B cell (primary cell): ENCODE measurements at regions not wholly inside any gene's neighbourhood (a gene's known extent, or its start where the extent isn't known, plus 50 kb on each side); places are given as distances from the start of the nearest gene placed in this dataset.

Experiments used
- ATAC-seq: fragments of 200-7000 bp; cut with Tn5 transposase; one replicate; pipeline ENCODE4 v1.10.0; 2021; ENCODE audit warnings: low read depth, mild to moderate bottlenecking, moderate number of reproducible peaks, moderate library complexity
- CTCF ChIA-PET: fragments of 350-600 bp; sonication (Branson Sonifier 250); formaldehyde crosslinking; loops from one replicate; lab custom pipeline; 2021; ENCODE audit warnings: antibody characterized with exemption, inconsistent platforms; lab: Charles Lee
- POLR2A ChIA-PET: fragments of 350-600 bp; sonication (Branson Sonifier 250); formaldehyde crosslinking; loops from one replicate; lab custom pipeline; 2021; ENCODE audit warnings: antibody characterized with exemption; lab: Charles Lee
- DNase-seq: peaks from one replicate; pipeline ENCODE4 v3.0.0; 2013
- H2AFZ ChIP-seq: 2 replicates; pipeline ENCODE4 v1.6.1; 2012; ENCODE audit warnings: mild to moderate bottlenecking, low read depth, low read length; ENCODE audit not compliant: insufficient read depth, poor library complexity, severe bottlenecking
- H3K27ac ChIP-seq, 2 donors: 1 replicate in 1 of 2; 2 replicates in 1 of 2; pipeline ENCODE4 v1.5.1; 2012 to 2013; ENCODE audit warnings: low read length in 2 of 2, mild to moderate bottlenecking in 2 of 2, moderate library complexity in 1 of 2
- H3K27me3 ChIP-seq, 4 experiments: fragments of 200-600 bp in 1 of 4; sonication (generic) in 1 of 4; replicated peaks in 1 of 4; 1 replicate in 2 of 4; 2 replicates in 2 of 4; pipeline versions ENCODE4 v1.6.1 to v1.7.0; 2013 to 2016; ENCODE audit warnings: low read length in 3 of 4, mild to moderate bottlenecking in 2 of 4, mixed read lengths in 1 of 4, moderate library complexity in 1 of 4; ENCODE audit not compliant: insufficient read depth in 4 of 4, control insufficient read depth in 3 of 4; ENCODE audit errors: control extremely low read depth in 1 of 4
- H3K36me3 ChIP-seq, 2 experiments: replicated peaks in 1 of 2; 1 replicate in 1 of 2; 2 replicates in 1 of 2; pipeline versions ENCODE4 v1.6.1 to v1.7.1; 2013; ENCODE audit warnings: low read length in 1 of 2; ENCODE audit not compliant: insufficient read depth in 2 of 2, control insufficient read depth in 1 of 2; ENCODE audit errors: control extremely low read depth in 1 of 2, extremely low read depth in 1 of 2
- H3K4me1 ChIP-seq, 2 donors: fragments of 200-600 bp in 1 of 2; sonication (generic) in 1 of 2; 1 replicate in 1 of 2; 2 replicates in 1 of 2; pipeline versions ENCODE4 v1.5.1 to v1.6.1; 2013 to 2017; ENCODE audit warnings: low read length in 2 of 2; ENCODE audit not compliant: control insufficient read depth in 2 of 2, insufficient read depth in 2 of 2
- H3K4me2 ChIP-seq: replicated peaks from 2 replicates; pipeline ENCODE3; 2012; ENCODE audit warnings: mild to moderate bottlenecking, low read depth, low read length; ENCODE audit not compliant: poor library complexity, severe bottlenecking
- H3K4me3 ChIP-seq, 5 experiments: fragments of 200-600 bp in 1 of 5; sonication (generic) in 1 of 5; 1 replicate in 3 of 5; 2 replicates in 2 of 5; pipeline versions ENCODE4 v1.5.1 to v1.7.0; 2011 to 2016; ENCODE audit warnings: low read length in 4 of 5, mild to moderate bottlenecking in 4 of 5, low read depth in 2 of 5, control low read depth in 1 of 5, moderate library complexity in 1 of 5; ENCODE audit not compliant: insufficient read depth in 1 of 5; ENCODE audit errors: control extremely low read depth in 1 of 5, extremely low read depth in 1 of 5
- H3K79me2 ChIP-seq: fragments of 200-600 bp; sonication (generic); one replicate; pipeline ENCODE4 v1.6.0; 2016; ENCODE audit warnings: low read length; ENCODE audit not compliant: control insufficient read depth, insufficient read depth
- H3K9ac ChIP-seq: fragments of 200-600 bp; sonication (generic); 2 replicates; pipeline ENCODE4 v1.6.1; 2017; ENCODE audit warnings: mild to moderate bottlenecking, low read length, moderate library complexity
- H3K9me3 ChIP-seq, 3 donors: one replicate each; pipeline versions ENCODE4 v1.6.1 to v1.7.1; 2013; ENCODE audit warnings: low read length in 2 of 3; ENCODE audit not compliant: control insufficient read depth in 2 of 3, insufficient read depth in 1 of 3; ENCODE audit errors: control extremely low read depth in 1 of 3
- H4K20me1 ChIP-seq: 2 replicates; pipeline ENCODE4 v1.6.0; 2012; ENCODE audit warnings: mild to moderate bottlenecking, low read length; ENCODE audit not compliant: insufficient read depth, control insufficient read depth, poor library complexity, severe bottlenecking
- H3K27ac Mint-ChIP-seq: one replicate; pipeline ENCODE4 v1.8.0; 2021; ENCODE audit warnings: mixed read lengths
- H3K27me3 Mint-ChIP-seq: one replicate; pipeline ENCODE4 v1.8.0; 2021; ENCODE audit warnings: mixed read lengths
- H3K4me1 Mint-ChIP-seq: one replicate; pipeline ENCODE4 v1.8.0; 2021; ENCODE audit warnings: mixed read lengths
- H3K4me3 Mint-ChIP-seq: one replicate; pipeline ENCODE4 v1.8.0; 2021; ENCODE audit warnings: mixed read lengths
- H3K9me3 Mint-ChIP-seq: one replicate; pipeline ENCODE4 v1.8.0; 2022; ENCODE audit warnings: mixed read lengths; ENCODE audit not compliant: insufficient read depth
- EZH2 ChIP-seq: IDR thresholded peaks from 2 replicates; pipeline ENCODE4 v1.6.1; 2012; ENCODE audit warnings: borderline replicate concordance, low read depth, mild to moderate bottlenecking, moderate library complexity, low read length; ENCODE audit not compliant: insufficient read depth, poor library complexity, severe bottlenecking
- WGBS: methylation state at CpG from one replicate; pipeline ENCODE4 v1.1.5; 2013; ENCODE audit warnings: missing lambda C conversion rate; ENCODE audit not compliant: insufficient coverage; 5-methylcytosine and 5-hydroxymethylcytosine counted together
- intact Hi-C: fragments of 100-400 bp; cut with micrococcal nuclease; formaldehyde crosslinking; loops from one replicate; pipeline ENCODE4 v1.10.0; 2022
- TF ChIP-seq, protein P1 (sequence below): fragments of 200-600 bp; IDR thresholded peaks from one replicate; pipeline ENCODE4 v1.8.0; 2022; ENCODE audit warnings: antibody characterized with exemption, mild to moderate bottlenecking

DNA sequence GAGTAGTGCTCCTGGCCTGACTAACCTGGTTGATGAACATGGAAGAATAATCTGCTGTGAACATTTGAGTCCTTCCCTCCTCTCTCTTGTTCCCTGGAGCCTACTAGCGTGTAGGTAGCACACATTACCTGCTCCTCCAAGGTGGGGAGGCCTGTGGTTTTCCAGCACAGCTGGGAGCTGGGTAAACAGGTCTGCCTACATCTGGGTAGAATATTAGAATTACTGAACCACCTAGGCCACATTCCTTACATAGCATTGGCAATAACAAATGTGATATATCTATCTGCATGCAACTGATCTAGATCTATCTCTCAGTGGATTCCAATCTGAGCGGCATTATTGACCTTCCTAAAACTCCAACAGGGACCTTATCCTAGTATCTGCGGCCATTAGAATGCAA is 151.0 kb upstream of the ZNF366 start:
- Histone ChIP-seq H3K4me3 (no peak overlapping the region), H3K27me3 (peaks cover 0 to 3% (median 0%) of the 10 kb centered on the region in 4 experiments), H3K79me2 (no peaks in the 10 kb centered on the region), H4K20me1 (no peaks in the 10 kb centered on the region), H3K9ac (no peak overlapping the region), H3K36me3 (no peaks in the 10 kb centered on the region), H3K27ac (no peak overlapping the region), H2AFZ (no peak overlapping the region), H3K4me2 (no peak overlapping the region), H3K9me3 (no peaks in the 10 kb centered on the region), H3K4me1 (no peaks in the 10 kb centered on the region)
- ChIA-PET CTCF (no interaction called here), POLR2A (no interaction called here)
- Mint-ChIP-seq H3K4me1 (no peaks in the 10 kb centered on the region), H3K27me3 (peaks cover 8% of the 10 kb centered on the region), H3K9me3 (no peaks in the 10 kb centered on the region), H3K4me3 (no peak overlapping the region), H3K27ac (no peak overlapping the region)
- ATAC-seq = no peak
- WGBS = 100% methylated on average over 1 of the region's 3 CpGs
- DNase-seq = no peak
- no peak for TF ChIP-seq EZH2
- intact Hi-C loops = no loop called here

DNA sequence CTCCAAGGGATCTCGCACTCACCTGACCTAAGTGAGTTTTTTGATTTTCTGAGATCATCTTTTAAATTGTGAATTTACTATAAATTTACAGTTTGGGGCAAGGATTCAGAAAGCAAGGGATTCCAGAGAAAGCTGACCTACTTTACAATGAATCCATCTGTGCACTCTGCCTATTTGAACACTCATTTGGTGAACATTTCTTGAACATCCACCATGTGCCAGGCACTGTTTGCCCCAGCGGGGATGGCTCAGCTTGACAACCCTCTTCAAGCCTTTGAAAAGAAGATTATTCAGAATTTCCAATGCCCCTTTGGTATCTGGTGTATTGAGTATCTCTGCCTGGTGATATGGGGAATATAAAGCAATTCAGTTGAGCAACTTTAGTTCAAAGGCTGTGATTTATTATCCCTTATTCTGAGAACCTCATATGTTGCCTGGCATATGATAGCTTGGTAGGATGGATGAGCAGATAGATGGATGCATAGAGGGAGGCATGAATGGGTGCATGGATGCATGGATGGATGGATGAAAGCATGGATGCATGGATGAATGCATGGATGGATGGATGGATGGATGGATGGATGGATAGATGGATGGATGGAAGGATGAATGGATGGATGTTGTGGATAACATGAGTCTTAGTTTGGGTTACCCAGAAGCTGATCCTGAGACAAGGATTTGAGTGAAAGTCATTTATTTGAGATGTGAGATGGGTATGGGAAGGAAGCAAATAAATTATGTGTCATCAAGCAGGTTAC is 149.7 kb upstream of the ZNF366 start:
- H3K27ac Mint-ChIP-seq = no peak overlapping the region
- H3K27me3 Mint-ChIP-seq = peaks cover 3% of the 10 kb centered on the region
- no peaks in the 10 kb centered on the region for H3K79me2 ChIP-seq
- H3K4me3 Mint-ChIP-seq = no peak overlapping the region
- no peak for DNase-seq
- ATAC-seq = no peak
- no peak overlapping the region for H3K4me3 ChIP-seq
- no peaks in the 10 kb centered on the region for H3K4me1 ChIP-seq
- H3K27ac ChIP-seq = no peak overlapping the region
- POLR2A ChIA-PET = no interaction called here
- H3K4me1 Mint-ChIP-seq = no peaks in the 10 kb centered on the region
- no CpG with 5 or more reads among the region's 2 CpGs for WGBS
- intact Hi-C loops = no loop called here
- H3K27me3 ChIP-seq = peaks cover 0 to 4% (median 2%) of the 10 kb centered on the region in 4 experiments
- no peak overlapping the region for H3K4me2 ChIP-seq
- TF ChIP-seq, protein P1, sequence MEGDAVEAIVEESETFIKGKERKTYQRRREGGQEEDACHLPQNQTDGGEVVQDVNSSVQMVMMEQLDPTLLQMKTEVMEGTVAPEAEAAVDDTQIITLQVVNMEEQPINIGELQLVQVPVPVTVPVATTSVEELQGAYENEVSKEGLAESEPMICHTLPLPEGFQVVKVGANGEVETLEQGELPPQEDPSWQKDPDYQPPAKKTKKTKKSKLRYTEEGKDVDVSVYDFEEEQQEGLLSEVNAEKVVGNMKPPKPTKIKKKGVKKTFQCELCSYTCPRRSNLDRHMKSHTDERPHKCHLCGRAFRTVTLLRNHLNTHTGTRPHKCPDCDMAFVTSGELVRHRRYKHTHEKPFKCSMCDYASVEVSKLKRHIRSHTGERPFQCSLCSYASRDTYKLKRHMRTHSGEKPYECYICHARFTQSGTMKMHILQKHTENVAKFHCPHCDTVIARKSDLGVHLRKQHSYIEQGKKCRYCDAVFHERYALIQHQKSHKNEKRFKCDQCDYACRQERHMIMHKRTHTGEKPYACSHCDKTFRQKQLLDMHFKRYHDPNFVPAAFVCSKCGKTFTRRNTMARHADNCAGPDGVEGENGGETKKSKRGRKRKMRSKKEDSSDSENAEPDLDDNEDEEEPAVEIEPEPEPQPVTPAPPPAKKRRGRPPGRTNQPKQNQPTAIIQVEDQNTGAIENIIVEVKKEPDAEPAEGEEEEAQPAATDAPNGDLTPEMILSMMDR = no peak
- no peak for TF ChIP-seq EZH2
- no peak overlapping the region for H2AFZ ChIP-seq
- CTCF ChIA-PET = no interaction called here
- no peaks in the 10 kb centered on the region for H4K20me1 ChIP-seq
- H3K9me3 ChIP-seq = no peaks in the 10 kb centered on the region
- no peaks in the 10 kb centered on the region for H3K36me3 ChIP-seq
- H3K9me3 Mint-ChIP-seq = no peaks in the 10 kb centered on the region
- no peak overlapping the region for H3K9ac ChIP-seq
